C4-2B (cell line): ENCODE measurements at regions not wholly inside any gene's neighbourhood (a gene's known extent, or its start where the extent isn't known, plus 50 kb on each side); places are given as distances from the start of the nearest gene placed in this dataset.

Experiments used
- ZFX ChIP-seq: fragments of 450-650 bp; IDR thresholded peaks from 2 replicates; pipeline ENCODE4 v1.6.1; 2017
- TF ChIP-seq, protein P1 (sequence below): fragments of 450-650 bp; conservative IDR thresholded peaks from 2 replicates; pipeline ENCODE4 v1.5.1; 2017; ENCODE audit warnings: mild to moderate bottlenecking

DNA sequence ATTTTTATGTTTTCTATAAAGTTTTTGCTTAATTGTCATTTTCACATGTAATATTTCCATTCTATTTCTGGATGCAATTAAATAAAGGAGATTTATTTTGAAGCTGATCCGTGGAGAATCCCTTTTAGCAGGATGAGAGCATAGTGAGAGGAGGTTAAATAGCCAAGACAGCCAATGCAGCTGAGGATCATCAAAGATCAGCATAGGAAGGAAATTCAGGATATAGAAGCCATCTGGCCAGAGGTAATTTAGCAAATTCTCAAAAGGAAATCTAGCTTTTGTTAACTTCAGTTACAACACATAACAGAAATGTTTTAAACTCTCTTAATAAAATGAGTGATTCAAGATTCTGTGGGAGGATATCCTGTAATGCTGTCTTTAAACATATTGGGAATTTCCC lies 122.8 kb upstream of the PDE3A start:
- TF ChIP-seq, protein P1, sequence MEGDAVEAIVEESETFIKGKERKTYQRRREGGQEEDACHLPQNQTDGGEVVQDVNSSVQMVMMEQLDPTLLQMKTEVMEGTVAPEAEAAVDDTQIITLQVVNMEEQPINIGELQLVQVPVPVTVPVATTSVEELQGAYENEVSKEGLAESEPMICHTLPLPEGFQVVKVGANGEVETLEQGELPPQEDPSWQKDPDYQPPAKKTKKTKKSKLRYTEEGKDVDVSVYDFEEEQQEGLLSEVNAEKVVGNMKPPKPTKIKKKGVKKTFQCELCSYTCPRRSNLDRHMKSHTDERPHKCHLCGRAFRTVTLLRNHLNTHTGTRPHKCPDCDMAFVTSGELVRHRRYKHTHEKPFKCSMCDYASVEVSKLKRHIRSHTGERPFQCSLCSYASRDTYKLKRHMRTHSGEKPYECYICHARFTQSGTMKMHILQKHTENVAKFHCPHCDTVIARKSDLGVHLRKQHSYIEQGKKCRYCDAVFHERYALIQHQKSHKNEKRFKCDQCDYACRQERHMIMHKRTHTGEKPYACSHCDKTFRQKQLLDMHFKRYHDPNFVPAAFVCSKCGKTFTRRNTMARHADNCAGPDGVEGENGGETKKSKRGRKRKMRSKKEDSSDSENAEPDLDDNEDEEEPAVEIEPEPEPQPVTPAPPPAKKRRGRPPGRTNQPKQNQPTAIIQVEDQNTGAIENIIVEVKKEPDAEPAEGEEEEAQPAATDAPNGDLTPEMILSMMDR = no peak
- TF ChIP-seq ZFX = no peak
